Fibroblast of lung (primary cell): ENCODE measurements at regions not wholly inside any gene's neighbourhood (a gene's known extent, or its start where the extent isn't known, plus 50 kb on each side); places are given as distances from the start of the nearest gene placed in this dataset.

ENCODE experiments used
- CTCF ChIP-seq, 2 donors: IDR thresholded peaks in 1 of 2; conservative IDR thresholded peaks in 1 of 2; 1 replicate in 1 of 2; 2 replicates in 1 of 2; pipeline ENCODE4 v1.5.1; 2011 to 2012; ENCODE audit warnings: low read length in 2 of 2, control low read depth in 1 of 2, inconsistent platforms in 1 of 2, low read depth in 1 of 2, mild to moderate bottlenecking in 1 of 2
- EZH2 ChIP-seq: IDR thresholded peaks from 2 replicates; pipeline ENCODE4 v1.5.1; 2012; ENCODE audit warnings: low read length, control low read depth, mild to moderate bottlenecking; ENCODE audit errors: missing control alignments

DNA sequence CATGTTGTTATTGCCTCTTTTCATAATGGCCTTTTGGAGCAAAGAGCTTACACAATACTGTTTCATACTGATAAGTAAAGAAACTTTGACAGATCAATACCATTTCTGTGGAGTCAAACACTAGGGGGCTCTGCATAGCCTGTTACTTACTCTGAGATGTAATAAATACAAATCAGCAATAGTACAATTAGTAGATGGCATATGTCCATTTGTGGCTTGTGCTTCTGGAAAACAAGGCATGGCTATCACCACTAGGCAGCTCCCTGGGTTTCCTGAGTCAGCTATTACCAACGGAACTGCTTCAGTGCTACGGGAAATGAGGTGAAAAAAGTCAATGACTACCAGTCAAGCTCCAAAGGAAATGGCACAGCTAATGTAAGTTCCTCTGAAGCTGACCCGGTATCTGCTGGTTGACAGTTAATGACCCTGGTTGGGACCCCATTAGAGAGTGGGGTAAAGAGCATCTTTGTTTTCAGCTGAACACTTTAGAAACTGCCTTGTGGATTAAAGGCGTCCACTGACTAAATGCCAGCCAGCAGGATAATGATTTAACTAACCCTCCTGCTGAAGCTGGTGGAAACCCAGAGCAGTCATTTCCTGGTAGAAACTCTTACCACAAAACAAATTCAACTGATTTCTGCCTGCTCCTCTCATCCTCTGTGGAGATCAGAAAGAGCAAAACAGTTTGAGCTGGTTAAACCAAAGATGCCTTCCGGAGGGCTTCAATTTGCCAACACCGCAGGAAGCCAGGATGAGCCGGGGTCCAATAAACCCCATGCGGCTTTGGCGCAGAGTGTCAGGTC is 69.0 kb upstream of the FAM169A start:
- peak; percentile 34 to 41 for TF ChIP-seq CTCF (conservative IDR thresholded peaks at IDR 0.05 in 1 of 2, IDR thresholded peaks at IDR 0.05 in 1 of 2; ENCODE audit: low read depth in 1 of 2, low read length in 2 of 2)
- no peak for TF ChIP-seq EZH2
